ENCODE measurements at regions not wholly inside any gene's neighbourhood (a gene's known extent, or its start where the extent isn't known, plus 50 kb on each side); places are given as distances from the start of the nearest gene placed in this dataset.

- ATAC-seq: no peak
- TF ChIP-seq PPARA (CRISPR knock-in tag; IDR thresholded peaks at IDR 0.05; ENCODE audit: borderline replicate concordance) (no peak), ZC3H10 (CRISPR knock-in tag; IDR thresholded peaks at IDR 0.05) (no peak), TSHZ2 (CRISPR knock-in tag; IDR thresholded peaks at IDR 0.05) (no peak)
These were observed 90.5 kb downstream of the TMEM18 start for GRCh38 chr2:586641-587076.

- TF ChIP-seq POU6F1 (CRISPR knock-in tag; IDR thresholded peaks at IDR 0.05; ENCODE audit: borderline replicate concordance, low read depth): no peak
- no peak for TF ChIP-seq RARB (CRISPR knock-in tag; IDR thresholded peaks at IDR 0.05)
- no peak for TF ChIP-seq ZFP30 (CRISPR knock-in tag; IDR thresholded peaks at IDR 0.05)
- TF ChIP-seq TCF4 (CRISPR knock-in tag; IDR thresholded peaks at IDR 0.05; ENCODE audit: borderline replicate concordance): no peak
- TF ChIP-seq TSHZ2 (CRISPR knock-in tag; IDR thresholded peaks at IDR 0.05): no peak
- no peak for TF ChIP-seq GLIS3 (CRISPR knock-in tag; IDR thresholded peaks at IDR 0.05)
- TF ChIP-seq OSR1 (CRISPR knock-in tag; IDR thresholded peaks at IDR 0.05): no peak
- no peak for TF ChIP-seq ZNF565 (CRISPR knock-in tag; conservative IDR thresholded peaks at IDR 0.05; ENCODE audit: low read depth)
- TF ChIP-seq ZNF70 (CRISPR knock-in tag; IDR thresholded peaks at IDR 0.05): no peak
- no peak for TF ChIP-seq CREB5 (CRISPR knock-in tag; IDR thresholded peaks at IDR 0.05; ENCODE audit: low read depth)
- no peak for TF ChIP-seq CSRNP3 (CRISPR knock-in tag; IDR thresholded peaks at IDR 0.05)
- TF ChIP-seq BACH2 (CRISPR knock-in tag; IDR thresholded peaks at IDR 0.05; ENCODE audit: borderline replicate concordance): no peak
- no peak for TF ChIP-seq ESRRG (CRISPR knock-in tag; IDR thresholded peaks at IDR 0.05)
- TF ChIP-seq ISL1 (CRISPR knock-in tag; IDR thresholded peaks at IDR 0.05): no peak
- TF ChIP-seq CSDC2 (CRISPR knock-in tag; IDR thresholded peaks at IDR 0.05): no peak
- TF ChIP-seq ZFP3 (CRISPR knock-in tag; IDR thresholded peaks at IDR 0.05): no peak
- no peak for TF ChIP-seq ZC3H10 (CRISPR knock-in tag; IDR thresholded peaks at IDR 0.05)
- ATAC-seq: no peak
These were observed 92.1 kb downstream of the TMEM18 start for GRCh38 chr2:584863-585823.

GRCh38 chr2:583666-584065 lies 93.5 kb downstream of the TMEM18 start:
- ATAC-seq: no peak
- no peak for TF ChIP-seq TCF4 (CRISPR knock-in tag; IDR thresholded peaks at IDR 0.05; ENCODE audit: borderline replicate concordance)
- no peak for TF ChIP-seq GLIS3 (CRISPR knock-in tag; IDR thresholded peaks at IDR 0.05)
- TF ChIP-seq ZFP3 (CRISPR knock-in tag; IDR thresholded peaks at IDR 0.05): no peak
- no peak for TF ChIP-seq TOX (CRISPR knock-in tag; IDR thresholded peaks at IDR 0.05; ENCODE audit: borderline replicate concordance)
- TF ChIP-seq TSHZ2 (CRISPR knock-in tag; IDR thresholded peaks at IDR 0.05): no peak
